ENCODE measurements at regions not wholly inside any gene's neighbourhood (a gene's known extent, or its start where the extent isn't known, plus 50 kb on each side); places are given as distances from the start of the nearest gene placed in this dataset.

- DNase-seq: no peak
Observed at GRCh38 chr10:124240839-124241291, 147.5 kb upstream of the CHST15 start.

GRCh38 chr10:124239696-124240095, 146.3 kb upstream of the CHST15 start:
- DNase-seq: no peak

- DNase-seq: no peak
Observed at GRCh38 chr10:124239134-124239533, 145.7 kb upstream of the CHST15 start.

- DNase-seq: no peak
Observed at GRCh38 chr10:124238367-124238766, 145.0 kb upstream of the CHST15 start.

GRCh38 chr10:124237282-124237961, 144.0 kb upstream of the CHST15 start:
- no peak for DNase-seq

- DNase-seq: no peak
Observed at GRCh38 chr10:124236816-124237215, 143.4 kb upstream of the CHST15 start.

- DNase-seq: no peak
Observed at GRCh38 chr10:124236136-124236535, 142.7 kb upstream of the CHST15 start.

- DNase-seq: no peak
Observed at GRCh38 chr10:124235232-124235631, 141.8 kb upstream of the CHST15 start.

GRCh38 chr10:124233546-124234138, 140.2 kb upstream of the CHST15 start:
- DNase-seq: no peak

- no peak for DNase-seq
Observed at GRCh38 chr10:124232686-124233545, 139.5 kb upstream of the CHST15 start.

GRCh38 chr10:124231168-124232155, 138.1 kb upstream of the CHST15 start:
- no peak for DNase-seq

- no peak for DNase-seq
Observed at GRCh38 chr10:124230635-124231167, 137.3 kb upstream of the CHST15 start.

GRCh38 chr10:124229989-124230634, 136.7 kb upstream of the CHST15 start:
- no peak for DNase-seq

- DNase-seq: no peak
Observed at GRCh38 chr10:124229201-124229988, 136.0 kb upstream of the CHST15 start.

- no peak for DNase-seq
Observed at GRCh38 chr10:124228471-124228870, 135.1 kb upstream of the CHST15 start.

- no peak for DNase-seq
Observed at GRCh38 chr10:124227988-124228387, 134.6 kb upstream of the CHST15 start.

GRCh38 chr10:124227055-124227975, 133.9 kb upstream of the CHST15 start:
- no peak for DNase-seq

- no peak for DNase-seq
Observed at GRCh38 chr10:124226271-124227054, 133.1 kb upstream of the CHST15 start.
